IPS DF 4.7 (cell line): ENCODE measurements at regions not wholly inside any gene's neighbourhood (a gene's known extent, or its start where the extent isn't known, plus 50 kb on each side); places are given as distances from the start of the nearest gene placed in this dataset.

Experiments used
- DNase-seq: peaks from one replicate; pipeline ENCODE4 v3.0.0-alpha.2; 2013; ENCODE audit warnings: low spot score; ENCODE audit errors: extremely low read depth

GRCh38 chr5:2174538-2174937, 291.8 kb upstream of the IRX4 start:
- no peak for DNase-seq

GRCh38 chr5:2173151-2173834, 290.6 kb upstream of the IRX4 start:
- no peak for DNase-seq

- DNase-seq: no peak
Measured at GRCh38 chr5:2172471-2172870, 289.7 kb upstream of the IRX4 start.

- no peak for DNase-seq
Measured at GRCh38 chr5:2170761-2171160, 288.0 kb upstream of the IRX4 start.

DNA sequence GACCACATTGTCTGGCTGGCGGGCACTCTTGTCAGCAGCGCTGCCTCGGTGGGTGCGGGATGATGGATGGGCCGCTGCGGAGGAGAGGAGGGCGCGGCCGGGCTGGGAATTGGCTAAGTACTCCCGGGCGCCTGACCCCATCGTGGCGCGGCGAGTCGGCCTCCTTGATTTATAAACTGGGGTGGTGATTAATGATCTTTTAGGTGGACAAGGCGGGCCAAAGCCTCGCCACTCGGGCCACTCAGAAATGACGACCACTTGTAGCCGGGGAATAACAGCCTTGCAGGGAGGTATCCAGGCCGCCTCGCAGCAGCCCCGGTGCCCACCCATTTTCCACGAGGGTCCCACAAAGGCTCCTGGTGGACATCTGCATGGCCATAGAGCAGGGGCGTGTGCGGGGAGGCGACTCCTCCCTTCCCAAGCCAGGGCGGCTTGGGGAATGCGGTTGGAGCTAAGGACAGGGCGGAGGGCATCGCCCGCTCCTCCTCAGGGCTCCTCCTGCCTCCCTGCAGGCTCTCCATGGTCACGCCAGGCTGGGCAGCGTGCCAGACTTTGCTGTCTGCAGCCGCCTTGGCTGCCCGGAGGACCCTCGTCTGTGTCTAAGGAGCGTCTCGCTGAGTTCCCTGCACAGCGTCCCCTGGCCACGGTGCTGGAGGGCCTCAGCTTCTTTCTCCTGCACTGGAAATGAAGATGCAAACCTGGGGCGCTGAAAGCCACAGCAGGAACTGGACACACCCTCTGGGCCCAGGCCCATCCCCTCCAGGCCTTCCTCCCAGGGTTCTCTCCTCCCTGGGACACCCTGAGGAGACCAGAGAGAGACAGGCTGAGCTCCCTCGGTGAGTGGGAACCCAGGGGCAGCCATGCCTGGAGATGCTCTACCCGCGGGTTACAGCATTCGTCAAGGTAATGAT, 287.4 kb upstream of the IRX4 start:
- DNase-seq: no peak

DNA sequence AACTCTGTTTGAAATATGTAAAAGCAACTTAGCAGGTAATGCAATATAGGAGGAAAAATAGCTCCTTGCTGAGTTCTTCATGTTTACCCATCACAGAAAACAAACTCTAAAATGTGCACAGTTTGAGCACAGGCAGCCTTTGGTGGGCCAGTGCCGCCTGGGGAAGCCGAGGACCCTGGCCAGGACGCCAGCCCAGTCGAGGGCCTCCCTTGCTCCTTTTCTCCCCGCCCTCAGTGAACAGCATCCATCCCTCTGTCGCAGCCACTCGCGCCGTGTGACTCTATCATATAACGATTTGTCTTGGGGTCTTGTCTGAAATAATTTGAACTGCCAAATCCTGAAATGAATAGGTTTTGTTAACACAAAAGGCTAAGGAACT, 286.7 kb upstream of the IRX4 start:
- no peak for DNase-seq

DNA sequence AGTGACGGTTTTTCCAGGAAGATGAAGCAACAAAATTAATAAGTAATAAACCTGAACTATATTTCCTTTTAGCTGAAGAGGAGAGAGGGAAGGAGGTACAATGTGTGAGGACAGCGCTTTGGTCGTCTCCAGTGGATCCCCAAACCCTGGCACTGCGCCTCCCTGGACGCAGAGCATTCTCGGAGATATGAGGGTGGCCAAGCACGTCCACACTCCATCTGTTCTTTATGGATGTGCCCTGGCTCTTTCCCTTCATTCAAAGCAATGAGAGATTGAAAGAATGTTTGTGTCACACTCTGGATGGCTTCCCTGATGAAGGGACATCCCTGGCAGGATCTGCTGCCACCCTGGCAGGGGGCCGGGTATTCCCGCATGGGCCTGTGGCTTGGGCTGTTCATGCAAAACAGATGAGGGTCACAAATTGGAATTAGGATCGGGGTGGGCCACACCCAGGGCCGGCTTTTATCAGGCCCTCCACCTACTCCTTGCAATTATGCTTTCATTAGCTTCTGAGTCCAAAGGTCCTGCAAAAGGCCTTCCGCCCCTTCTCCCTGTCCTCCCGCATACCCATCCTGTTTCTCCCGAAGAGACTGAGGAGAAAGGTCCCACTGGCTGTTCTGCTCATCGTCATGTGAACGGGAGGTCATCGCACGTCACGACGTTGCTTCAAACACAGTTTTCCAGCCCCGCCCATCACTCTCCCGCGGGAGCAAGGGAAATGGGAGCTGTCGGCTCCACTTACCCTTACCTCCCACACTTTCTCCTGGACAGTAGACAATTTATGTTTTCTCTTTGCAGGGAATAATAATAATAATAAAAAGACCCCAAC, 286.1 kb upstream of the IRX4 start:
- DNase-seq: no peak

- DNase-seq: no peak
Measured at GRCh38 chr5:2167671-2168070, 284.9 kb upstream of the IRX4 start.

- DNase-seq: no peak
Measured at GRCh38 chr5:2166979-2167377, 284.3 kb upstream of the IRX4 start.

GRCh38 chr5:2166306-2166978, 283.7 kb upstream of the IRX4 start:
- DNase-seq: no peak

DNA sequence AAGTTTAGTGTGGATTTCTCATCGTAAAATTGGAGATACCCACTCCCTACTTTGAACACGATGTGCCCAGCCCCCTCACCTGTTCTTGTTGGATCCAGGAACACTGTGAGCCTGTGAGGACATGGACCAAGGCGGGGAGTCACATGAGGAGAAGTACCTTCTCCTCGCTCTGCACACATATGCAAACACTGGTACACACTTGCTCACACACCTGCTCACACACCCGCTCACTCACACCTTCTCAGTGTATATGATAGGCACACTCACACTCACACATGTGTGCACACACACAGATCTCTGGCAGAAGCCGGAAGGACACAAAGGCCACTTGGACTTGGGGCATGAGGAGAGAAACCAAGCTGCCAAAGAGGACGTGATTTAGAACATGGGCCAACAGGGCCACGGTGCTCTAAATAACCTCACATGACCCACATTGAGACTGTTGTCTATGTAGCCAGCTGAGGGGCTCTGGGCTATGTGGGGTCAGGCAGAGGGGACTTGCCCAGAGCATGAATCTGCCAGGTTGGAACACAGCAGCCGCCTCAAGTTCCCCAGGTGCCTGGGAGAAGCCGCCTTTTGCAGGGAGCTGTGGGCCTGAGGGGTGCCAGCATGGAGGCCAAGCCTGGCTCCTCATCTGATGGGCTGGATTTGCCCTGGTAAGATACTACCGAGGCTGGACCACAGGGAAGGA, 283.0 kb upstream of the IRX4 start:
- no peak for DNase-seq

GRCh38 chr5:2165203-2165602, 282.5 kb upstream of the IRX4 start:
- DNase-seq: no peak

DNA sequence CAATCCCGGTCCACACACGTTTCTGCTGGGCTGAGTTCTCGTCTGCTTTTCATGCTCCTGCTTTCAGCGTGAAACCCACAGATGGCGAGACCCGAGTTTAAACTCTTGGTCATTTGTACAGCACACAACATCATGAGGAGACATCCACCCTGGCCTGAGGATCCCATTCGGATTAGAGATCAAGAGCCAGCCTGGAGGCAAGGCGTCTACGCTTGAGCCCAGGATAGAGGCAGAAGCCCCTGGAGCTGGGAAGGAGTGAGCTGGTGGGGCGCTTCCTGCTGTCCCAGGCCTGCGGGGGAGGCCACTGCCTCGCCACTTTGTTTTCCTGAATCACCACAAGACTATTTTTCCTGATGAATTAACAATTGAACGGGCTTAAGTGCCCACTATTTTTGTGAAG, 281.9 kb upstream of the IRX4 start:
- DNase-seq: no peak

DNA sequence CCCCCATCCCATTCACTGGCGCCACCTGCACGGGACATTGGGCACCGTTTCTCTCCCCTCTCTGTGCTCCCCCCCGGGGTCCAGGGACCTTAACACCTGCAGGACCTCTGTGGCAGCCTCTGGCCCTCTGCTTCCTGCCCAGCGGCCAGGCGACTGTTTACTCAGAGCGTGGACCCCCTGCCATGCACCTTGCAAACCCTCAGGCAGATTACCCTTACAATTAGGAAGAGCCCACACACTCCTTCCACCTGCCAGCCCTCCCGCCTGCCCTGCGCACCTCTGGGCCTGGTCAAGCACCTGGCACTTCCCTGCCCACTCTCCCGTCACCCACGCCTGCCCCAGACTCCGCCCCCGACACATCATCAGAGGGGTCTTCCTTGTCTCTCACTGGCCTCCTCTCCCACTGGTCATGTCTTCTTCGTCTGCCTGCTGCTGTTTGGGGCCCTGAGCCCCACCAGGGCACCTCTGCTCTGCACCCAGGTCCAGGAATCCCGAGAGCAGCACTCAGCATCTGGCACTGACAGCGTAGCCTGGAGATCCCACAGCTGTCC, 281.3 kb upstream of the IRX4 start:
- no peak for DNase-seq

DNA sequence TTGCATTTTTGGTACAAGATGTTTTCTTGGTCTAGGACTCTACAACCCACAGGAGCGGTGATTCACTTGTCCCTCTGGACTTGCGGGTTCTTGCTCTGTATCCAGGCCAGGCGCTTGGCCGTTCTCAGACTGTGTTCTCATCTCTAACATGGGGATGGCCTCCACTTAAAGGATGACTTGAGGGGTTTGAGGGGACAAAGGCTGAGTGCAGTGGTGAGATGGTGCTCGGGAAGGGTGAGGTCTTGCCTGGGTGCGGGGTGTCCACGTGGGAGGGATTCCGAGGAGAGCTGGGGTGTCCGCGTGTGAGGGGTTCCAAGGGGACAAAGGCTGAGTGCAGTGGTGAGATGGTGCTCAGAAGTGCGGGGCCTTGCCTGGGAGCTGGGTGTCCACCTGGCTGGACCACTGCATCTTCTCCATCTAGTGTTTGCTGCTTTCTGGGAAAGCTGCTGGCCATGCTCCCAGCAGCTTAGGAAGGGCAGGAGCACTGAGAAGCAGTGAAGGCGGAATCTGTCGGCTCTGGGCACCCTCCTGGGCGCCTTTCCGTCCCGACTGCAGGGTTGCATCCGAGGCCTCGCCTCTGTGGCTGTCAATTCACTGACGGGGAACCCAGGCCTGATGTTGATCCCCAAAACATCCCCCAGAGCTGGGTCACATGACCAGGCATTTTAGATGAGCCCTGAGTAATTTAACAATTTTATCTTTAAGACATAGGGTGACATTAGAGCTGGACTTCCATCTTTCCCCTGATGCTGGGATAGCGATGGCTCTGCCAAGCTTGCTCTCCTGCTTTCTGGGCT, 280.5 kb upstream of the IRX4 start:
- DNase-seq: no peak

DNA sequence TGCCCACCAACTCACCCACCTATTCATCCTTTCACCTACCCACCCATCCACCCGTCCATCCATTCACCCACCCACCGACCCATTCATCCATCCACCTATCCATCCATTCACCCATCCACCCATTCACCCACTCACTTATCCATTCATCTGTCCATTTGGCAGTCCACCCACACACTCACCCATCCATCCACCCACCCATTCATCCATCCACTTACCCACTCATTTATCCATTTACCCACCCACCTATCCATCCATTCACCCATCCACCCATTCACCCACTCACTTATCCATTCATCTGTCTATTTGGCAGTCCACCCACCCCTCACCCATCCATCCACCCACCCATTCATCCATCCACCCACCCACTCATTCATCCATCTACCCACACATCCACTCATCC, 278.1 kb upstream of the IRX4 start:
- no peak for DNase-seq

- DNase-seq: no peak
Measured at GRCh38 chr5:2158767-2159166, 276.0 kb upstream of the IRX4 start.

- DNase-seq: no peak
Measured at GRCh38 chr5:2158109-2158508, 275.4 kb upstream of the IRX4 start.

DNA sequence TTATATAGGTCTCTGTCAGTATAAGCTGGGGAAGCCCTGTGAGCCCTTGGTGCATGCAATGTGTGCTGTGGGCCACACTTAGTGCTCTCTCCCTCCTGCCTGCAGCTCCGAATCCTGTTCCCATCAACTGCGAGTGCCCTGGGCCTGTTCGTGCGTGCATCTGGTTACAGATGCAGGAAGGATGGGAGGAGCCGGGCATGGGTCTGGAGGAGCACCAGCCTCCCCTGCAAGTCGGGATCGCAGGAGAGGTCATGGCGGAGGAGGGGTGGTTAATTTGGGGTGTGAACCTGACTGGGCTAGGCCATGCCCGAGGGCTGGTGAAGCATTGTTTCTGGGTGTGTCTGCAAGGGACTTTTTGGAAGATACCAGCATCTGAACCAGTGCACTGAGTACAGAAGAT, 274.6 kb upstream of the IRX4 start:
- DNase-seq: no peak
